COR-L47 (cell line): ENCODE measurements at regions not wholly inside any gene's neighbourhood (a gene's known extent, or its start where the extent isn't known, plus 50 kb on each side); places are given as distances from the start of the nearest gene placed in this dataset.

Experiments
- DNase-seq: peaks from one replicate; lab custom pipeline; 2025; lab: John Stamatoyannopoulos, UW

DNA sequence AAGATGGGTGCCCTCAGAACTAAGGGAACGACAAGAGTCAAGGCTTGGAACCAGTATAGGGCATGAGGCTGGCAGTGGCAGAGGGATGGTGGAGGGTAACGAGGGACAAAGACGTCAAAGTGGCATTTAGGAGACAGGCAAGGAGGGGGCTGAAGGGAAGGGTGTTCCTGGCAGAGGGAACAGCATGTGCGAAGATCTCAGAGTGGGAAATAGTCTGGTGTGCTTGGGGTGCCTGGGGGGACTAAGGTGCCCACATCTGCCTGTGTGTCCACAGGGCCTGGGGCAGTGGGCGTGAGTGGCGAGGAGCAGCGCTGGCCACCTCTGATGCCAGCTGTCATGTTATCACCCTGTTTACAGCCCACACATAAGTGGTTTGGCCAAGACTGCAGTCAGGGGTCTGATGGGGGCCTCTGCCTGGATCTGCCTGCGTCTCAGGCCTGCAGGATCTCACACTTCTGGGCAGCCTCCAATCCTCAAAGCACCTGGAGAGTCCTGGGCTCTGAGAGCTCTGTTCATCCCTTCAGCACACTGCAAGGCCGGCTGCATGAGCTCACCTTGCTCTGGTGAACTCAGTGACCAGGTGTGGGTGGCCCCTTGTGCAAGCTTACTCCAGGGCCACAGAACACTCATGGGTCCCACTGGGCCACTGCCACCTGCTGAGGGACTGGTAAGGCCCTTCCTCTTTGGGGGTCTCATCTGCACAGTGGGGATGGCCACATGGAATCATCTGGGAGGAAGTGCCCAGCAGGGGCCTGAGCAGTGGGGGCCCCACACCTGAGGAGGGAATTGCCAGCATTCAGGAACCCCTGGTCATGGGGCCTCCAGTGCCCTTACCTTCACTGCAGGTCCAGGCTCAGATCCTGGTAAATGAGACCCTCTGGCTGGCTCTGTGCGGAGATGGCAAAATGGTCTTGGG is 89.7 kb upstream of the SHISAL1 start:
- DNase-seq, result no peak

DNA sequence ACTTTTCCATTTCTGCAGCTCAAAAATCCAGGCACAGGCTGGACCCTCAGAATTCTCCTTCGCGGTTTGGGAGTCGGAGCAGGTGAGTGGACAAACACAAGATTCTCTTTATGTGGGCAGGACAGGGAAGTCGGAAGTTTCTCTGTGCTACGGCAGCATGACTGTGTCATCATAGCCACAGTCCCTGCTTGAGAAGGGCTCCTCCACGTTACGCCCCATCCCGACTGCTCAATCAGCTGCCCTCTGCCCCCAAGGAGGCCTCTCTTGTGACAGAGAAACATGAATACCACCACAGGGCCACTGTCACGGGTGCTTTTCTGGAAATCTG is 89.0 kb upstream of the SHISAL1 start:
- DNase-seq, result no peak

DNA sequence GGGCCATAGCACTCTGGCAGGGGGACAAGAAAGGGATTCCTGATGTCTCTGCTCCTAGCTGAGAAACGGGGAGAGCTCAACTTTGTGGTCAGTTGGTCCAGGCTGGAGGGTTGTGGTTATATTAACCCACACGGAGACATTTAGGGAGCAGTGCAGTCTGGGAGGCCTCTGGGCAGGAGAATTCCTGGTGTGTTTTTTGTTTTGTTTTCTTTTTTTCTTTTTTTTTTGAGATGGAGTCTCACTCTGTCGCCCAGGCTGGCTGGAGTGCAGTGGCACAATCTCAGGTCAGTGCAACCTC is 88.0 kb upstream of the SHISAL1 start:
- DNase-seq, result no peak

DNA sequence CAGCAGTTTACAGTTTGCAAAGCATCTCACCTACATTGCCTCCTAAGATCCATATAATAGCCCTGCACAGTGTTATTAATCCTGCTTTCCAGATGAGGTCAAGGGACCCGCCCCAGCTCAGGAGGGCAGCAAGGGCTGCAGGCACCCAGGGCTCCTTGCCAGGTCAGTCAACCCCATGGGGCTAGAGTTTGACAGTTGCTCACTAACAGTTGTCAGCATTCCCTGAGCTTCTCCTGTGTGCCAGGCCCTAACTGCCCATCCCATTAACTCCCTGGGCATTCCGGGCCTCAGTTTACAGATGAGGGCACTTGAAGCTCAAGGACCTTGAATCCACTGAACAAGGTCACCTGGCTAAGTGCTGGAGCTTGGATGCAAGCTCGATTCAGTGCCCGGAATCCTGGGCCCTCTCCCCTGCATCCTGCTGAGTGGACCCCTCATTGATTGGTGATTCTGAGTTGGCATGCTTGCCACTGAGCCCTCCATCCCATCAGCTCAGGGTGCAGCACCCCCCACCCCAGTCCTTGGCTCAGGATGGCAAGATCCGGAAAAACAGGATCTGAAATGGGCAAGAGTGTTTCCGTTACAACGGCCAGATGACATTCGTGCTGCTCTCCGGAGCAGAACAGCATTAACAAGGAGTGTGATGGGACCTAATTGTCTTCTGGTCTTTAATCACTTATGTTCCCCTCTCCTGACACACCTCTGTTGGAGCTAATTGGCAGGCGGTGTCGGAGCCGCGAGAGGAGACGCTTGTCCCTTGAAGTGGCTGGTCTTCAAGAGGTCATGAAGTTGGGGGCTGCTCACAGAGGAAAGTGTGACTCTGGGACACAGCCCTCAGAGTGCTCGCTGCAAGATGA is 87.4 kb upstream of the SHISAL1 start:
- no peak for DNase-seq

DNA sequence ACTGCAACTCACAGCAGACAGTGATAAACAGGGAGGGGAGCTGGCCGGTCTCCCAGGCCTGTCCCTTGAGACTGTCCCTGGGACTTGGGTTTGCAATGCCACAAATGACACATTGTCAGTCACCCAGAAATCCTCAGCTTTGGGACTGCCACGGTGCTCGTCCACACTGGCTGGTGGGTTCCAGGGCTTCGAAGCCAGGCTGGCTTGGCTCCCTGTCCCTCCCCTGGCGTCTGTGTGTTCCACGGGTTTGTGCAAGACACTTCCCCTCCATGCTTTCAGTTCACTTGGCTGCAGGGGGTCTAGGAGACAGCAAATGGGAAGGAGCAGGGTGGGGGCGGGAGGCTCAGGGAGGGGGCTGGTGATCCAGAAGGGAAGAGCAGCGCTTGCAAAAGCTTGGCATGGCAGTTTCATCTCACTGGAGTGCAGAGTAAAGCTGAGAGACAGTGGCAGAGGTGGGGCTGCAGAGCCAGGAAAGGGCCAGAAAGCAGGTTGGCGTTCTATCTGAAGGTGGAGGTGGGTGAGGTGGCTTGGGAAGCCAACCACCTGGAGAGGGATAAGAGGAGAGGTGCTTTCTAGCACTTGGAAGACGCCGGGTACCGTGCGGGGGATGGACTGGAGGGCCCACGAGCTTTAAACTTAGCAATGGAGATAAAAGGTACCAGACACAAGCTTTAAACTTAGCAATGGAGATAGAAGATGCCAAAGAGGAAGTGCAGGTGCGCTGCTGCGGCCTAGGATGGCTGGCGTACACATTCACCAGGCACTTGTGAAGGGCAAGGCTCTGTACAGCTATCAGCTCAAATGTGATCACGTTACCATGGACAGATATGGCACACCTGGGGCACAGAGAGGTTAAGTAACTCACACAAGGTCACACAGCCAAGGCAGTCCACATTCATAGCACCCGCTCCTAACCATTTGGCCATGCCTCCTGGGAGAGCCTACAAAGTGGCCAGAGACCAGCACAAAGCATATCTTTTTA is 86.4 kb upstream of the SHISAL1 start:
- DNase-seq, result no peak

DNA sequence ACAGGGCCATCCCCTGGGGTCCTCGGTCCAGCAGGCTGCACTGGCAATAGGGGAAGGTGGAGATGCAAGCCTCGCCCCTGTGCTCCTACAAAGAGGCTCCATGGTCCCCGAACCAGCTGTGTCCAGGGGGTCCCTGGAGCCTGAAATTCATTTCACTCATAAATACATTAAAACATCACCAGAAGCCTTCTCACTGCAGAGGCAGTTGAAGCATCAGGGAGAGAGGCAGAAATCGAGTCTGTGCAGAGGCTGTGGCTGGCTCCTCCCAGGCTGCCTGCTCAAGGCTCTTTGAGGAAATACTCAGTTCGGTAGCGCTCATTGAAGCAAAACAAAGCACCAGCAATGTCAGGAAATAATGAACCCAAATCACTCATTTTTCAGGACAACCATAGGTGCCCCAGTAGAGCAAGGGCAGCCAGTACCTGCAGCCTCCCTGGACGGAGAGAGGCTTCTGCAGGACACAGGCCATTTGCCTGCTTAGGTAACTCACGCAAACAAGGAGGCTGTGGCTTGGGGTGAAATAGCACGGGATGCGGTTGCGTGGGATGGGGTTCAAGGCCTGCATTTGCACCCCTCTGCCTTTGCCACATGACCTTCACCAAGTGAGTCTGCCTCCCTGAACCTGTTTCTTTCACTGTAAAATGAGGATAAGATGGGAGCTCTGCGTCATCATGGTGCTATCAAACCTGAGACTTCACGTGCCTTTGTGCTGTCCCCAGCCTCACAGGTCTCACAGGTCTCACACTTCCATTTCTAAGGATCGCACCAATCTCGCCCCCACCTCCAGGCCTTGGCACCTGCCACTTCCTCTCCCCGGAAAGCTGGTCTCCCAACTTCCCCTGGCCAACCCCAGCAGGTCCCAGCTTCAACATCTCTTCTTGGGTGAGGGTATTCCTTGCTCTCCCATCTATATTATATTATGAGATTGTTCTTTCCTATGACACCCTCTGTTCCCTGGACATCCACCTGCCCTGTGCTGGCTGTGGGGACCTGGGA is 84.3 kb upstream of the SHISAL1 start:
- DNase-seq, result no peak

DNA sequence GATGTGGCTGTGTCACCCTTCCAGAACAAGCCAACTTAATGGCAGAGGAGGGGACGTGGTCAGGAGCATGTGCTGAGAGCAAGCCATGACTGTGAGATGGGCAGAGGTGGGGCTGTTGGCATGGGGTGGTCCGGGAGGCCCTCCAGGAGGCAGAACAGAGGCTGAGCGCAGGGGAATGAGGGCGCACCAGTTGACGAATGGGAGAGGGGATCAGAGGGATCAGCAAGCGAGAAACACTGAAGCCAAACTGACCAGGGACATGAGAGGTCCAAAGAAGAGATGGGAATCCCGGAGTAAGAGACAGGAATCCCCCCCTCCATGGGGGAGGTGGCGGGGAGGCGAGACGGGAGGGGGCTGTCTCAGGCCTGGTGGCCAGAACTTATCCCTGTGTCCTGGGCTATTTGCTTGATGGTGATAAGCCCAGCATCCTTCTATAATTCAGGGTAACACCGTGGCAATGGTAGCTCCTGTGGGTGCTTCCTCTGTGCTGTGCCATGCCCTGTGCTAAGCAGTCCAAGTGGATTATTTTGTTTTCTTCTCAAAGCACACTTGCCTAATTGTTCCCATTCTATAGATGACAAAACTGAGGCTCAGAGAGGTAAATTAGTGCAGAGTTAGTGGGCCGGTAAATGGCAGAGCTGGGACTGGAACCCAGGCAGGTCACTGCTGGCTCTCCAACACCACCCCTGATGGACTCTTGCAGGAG is 83.4 kb upstream of the SHISAL1 start:
- DNase-seq, result no peak

DNA sequence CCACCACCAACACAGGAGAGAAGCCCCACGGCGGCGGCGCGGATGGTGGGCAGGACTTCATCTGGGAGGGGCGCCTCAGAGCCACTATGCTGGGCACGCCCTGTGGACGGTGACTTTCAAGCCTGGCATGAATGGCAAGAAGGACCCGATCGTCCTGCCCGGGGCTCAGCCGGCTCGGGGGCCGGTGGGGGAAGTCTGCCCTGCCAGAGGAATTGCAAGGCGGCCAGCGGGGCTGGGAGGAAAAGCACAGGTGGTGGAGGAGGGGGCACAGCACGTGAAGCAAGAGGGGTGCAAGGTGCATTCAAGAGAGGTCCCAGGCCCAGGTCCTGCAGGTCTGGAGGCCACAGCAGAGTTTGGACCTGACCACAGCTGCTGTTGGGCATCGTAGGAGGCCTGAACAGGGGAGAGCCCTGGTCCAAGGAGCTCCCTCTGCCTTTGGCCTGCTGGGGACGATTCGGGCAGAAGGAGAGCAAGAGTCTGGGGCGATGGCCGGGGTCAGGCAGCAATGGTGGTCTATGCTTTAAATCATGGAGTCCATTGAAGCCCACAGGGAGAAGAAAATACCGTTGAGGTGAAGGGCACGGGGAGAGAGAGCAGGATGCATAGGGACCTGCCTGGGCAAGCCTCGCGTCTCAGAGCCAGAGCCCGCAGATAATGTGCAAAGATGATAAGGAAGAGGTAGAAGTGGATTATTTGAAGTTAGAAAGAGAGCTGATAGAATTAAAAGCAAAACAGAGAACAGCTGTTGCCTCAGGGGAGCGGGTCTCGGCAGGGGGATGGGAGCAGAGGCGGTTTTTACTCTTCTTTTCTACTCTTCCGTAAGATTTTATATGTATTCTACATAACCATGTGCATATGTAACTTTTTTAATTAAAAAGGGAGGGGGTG is 82.6 kb upstream of the SHISAL1 start:
- no peak for DNase-seq

DNA sequence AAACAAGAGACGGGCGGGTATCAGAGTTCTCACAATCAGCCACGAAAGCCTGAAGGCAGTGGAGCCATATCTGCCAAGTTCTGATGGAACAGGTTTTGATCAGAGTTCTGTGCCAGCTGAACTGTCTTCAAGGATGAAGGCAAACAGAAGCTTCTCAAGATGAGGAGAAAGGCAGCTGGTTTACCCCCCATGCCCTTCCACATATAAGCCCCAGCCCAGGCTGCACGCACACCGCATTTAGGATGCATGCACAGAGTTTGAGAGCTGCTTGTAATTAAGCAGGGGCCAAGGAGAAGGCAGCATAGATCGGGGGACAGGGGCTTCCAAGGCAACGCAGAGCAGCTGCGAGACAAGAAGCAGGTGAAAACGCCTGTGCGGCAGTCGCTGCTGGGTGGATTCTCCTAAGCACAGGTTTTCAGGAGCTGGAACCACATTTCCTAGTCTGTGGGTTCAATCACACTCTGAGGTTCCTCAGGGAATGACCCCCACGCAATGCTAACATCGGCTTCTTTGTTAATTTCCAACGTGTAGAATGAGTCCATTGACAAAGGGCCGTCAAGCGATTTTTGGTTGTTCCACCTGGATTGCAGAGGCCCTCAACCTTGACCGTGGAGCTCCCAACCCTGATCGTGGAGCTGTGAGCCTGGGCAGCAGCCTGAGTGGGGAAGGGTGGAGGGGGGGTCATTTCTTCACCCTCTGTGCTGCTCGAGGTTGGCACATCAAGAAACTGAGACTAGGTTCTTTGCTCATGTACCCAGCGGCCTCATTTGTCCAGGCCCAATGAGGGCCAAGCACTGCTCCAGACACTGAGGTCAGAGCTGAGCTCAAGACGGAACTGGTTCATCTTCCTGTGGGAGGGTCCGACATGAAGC is 81.7 kb upstream of the SHISAL1 start:
- no peak for DNase-seq

DNA sequence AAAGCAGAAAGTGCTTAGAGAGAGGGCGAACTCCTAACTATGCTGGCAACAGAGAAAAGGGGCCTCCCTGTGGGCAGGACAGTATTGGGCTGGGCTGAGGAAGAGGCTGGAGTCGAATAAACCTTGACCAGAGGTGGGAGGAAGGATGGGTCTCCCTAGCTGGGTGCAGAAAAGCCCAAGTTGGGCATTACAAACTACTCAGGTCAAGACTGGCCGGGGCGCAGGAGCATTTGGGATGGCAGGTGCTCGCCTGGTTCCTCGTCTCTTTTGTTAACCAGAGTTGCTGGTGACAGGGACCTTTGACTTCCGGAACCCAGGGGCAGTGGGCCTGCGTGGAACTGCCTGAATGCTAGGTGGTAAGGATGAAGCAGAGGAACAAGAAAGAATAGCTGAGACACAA is 80.3 kb upstream of the SHISAL1 start:
- no peak for DNase-seq

DNA sequence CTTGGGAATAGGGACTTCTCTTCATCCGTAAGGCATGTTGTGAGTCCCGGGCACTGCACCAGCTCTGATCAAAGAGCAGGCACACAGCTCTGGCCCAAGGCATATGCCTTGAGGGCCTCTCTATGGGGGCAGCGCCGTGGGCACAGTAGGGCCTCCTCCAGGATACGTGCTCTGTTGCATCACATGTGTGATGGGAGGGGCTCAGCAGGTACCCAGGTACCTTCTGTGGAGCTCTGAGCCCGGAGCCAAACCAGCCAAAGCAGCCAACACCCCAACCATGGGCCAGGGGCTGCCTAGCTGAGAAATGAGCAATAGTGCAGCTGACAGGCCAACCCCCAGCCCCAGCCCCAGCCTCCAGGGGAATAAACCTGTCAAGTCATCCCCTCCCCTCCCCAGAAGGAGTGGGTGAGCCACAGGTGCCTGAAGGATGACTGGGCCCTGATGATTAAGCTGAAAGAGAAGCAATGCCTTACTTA is 79.7 kb upstream of the SHISAL1 start:
- no peak for DNase-seq

DNA sequence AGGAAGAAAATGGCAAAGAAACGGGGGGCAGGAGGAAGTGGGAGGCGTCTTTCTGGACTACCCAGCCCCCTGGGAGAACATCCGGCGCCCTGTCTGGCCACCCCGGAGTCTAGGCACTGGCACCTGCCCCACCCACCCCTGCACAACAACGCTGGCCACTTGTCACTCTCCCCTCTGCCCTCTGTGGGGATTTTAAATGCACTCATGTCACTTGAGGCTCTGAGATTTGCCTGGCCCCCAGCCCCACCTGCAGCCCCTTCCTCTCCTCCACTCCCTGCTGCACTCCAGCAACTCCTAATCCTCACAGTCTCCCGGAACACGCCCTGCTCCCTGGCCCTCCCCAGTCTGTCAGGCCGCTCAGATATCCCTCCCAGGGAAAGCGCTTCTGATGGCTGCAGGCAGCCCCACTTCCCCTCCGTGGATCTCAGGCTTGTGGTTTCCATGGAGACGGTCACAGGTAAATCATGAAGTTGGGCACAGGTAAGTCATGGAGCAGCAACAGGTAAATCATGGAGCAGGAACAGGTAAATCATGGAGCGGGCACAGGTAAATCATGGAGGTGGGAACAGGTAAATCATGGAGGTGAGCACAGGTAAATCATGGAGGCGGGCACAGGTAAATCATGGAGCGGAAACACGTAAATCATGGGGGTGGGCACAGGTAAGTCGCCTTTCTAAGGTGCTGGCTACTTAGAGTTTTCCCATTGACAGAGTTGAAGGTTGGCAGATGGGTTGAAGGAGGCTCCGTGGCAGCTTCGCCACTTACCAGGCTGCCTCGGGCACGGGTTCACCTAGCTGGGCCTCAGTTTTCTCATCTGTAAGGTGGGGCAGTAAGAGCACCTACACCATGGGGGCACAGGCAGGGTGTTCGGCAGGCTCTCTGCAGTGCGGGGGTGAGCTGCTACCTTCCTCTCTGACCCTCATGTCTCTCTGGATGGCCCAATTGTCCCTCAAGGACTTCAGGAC is 79.0 kb upstream of the SHISAL1 start:
- DNase-seq, result peak; percentile 34

DNA sequence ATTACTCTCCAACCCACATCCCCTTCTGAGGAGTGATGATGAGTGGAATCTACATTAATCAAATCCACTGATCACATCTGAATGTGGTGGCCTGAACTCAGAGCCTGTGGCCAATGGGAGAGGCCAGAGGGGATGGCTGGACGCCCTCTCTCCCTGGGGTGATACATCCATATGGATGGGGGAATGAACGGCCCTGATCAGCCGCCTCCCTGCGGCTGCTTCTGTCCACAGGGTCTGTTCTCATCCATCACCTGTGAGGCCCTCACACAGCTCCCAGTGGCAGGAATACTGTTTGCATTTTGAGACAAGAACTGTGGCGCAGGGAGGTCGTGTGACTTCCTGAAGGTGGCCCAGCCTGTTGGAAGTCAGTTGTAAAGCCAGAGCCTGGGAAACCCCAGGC is 78.3 kb upstream of the SHISAL1 start:
- no peak for DNase-seq

DNA sequence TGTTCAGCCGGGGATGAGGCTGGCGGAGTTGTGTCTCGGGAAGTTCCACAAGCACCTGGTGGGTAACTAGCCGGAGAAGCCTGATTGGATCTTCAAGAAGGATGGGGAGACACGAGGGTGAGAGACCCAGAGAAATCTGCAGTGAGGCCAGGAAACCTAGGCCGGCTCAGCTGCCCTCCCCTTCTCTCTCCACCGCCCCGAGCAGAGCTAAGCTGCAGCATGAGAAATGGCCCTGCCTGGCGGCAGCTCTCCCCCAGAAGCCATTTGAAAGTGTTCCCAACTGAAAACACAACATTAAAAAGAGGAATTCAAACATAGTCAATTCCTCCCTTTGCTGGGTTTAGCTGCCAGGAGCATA is 77.8 kb upstream of the SHISAL1 start:
- no peak for DNase-seq

DNA sequence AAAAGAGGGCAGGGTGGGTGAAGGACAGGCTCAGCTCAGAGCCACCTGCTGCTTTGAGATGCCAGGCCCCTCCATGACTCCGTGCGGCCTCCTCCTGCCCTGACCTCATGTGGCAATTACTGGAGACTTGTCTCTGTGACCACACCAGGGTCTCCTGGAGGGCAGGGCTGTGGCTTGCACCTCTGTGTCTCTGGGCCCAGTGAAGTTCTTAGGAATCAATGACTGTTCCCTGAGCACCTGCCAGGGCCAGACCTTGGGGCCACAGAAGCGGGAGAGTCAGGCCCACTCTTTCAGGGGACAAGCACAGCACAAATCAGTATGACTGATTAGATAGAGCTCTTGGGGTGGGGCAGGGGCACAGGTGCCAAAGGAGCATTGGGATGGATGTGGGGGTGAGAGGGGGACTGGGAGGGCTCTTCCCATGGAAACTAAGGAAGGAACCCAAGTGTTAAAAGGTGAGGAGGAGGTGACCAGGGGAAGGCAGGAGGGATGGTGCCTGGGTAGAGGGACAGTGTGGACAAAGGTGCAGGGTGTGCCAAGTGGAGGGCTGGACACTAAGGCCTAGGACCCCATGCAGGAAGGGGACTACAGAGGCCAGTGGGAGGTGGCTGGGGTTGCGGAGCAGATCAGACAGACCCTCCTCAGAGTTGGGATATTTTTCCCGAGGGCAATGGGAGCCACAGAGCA is 77.3 kb upstream of the SHISAL1 start:
- no peak for DNase-seq

DNA sequence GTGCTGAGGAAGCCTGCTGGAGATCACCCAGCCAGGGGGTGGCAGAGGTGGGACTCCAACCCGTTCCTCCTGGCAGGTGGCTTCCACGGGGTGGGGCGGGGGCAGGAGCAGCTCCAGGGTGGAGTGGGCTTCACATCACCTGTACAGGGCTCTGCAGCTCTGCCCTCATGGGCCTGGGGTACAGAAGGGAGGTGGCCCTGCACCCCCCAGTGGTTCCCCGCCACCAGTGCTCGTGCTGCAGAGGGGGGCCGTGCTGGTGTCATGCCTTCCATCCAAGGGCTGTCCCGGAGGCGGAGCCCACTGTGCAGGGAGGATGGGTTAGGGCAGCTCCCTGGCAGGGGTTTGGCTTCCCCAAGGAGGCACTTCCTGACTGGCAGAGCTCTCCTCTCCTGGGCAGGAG is 76.4 kb upstream of the SHISAL1 start:
- no peak for DNase-seq

DNA sequence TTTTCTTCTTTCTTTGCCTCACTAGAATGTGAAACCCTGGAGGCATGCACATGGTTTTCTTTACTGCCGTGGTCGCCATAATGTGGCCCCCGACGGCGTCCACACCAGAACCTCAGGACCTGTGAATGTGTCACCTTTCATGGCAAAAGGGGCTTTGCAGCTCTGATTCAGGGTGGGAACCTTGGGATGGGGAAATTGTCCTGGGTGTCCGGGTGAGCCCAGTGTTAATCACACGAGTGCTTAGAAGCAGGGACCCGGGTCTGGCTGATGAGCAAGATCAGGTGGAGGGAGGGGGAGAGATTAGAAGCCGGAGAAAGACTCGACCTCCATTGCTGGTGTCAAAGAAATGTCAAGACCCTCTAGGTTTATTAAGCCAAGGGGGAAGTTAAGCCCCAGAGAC is 74.7 kb upstream of the SHISAL1 start:
- no peak for DNase-seq
